Right lobe of liver (tissue), 4 donors: ENCODE measurements at regions not wholly inside any gene's neighbourhood (a gene's known extent, or its start where the extent isn't known, plus 50 kb on each side); places are given as distances from the start of the nearest gene placed in this dataset.

Experiments
- POLR2A ChIP-seq: fragments of 450-650 bp; IDR thresholded peaks from one replicate; pipeline ENCODE4 v1.6.1; 2017; ENCODE audit warnings: antibody characterized with exemption, mild to moderate bottlenecking
- TF ChIP-seq, protein P1 (sequence below), 4 donors: fragments of 200-600 bp in 3 of 4; fragments of 450-650 bp in 1 of 4; IDR thresholded peaks; one replicate each; pipeline versions ENCODE4 v1.5.1 to v1.8.0; 2016 to 2022; ENCODE audit warnings: antibody characterized with exemption in 4 of 4, mild to moderate bottlenecking in 2 of 4
- donor health status: DM: no; HTN: no; CAD: no.
- donor health status: DM: no; HTN: no; CAD: no.
- donor health status: DM: no; HTN: yes; CAD: no.

DNA sequence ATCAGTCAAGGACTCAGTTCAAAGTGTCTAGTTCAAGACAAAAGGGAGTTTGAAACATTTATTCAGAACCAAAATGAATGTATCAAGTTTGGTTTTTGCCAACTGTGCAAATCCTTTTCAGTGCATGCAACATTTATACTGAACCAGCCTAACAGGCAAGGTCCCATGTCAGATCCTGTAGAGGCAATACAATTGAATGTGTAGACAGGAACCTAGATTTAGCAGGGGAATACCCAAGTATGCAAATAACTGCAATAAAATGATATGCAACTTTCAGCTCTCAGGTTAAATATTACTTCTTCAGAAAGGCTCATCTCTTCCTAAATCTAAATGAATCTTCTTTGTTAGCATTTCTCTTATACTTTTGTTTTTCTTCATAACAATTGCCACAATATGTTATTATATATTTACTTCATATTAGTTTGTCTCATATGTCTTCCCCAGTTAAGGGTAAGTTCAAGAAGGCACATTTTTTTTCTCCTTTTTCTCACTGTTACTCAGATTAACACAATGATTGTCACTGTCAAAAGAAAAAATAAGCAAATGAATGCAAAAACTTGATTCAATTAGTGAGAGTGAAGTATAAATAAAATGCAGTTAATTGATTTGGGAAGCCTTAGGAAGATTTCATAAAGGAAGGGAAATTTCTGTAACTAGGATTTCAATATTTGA, 163.9 kb upstream of the RASA1 start:
- TF ChIP-seq, protein P1, sequence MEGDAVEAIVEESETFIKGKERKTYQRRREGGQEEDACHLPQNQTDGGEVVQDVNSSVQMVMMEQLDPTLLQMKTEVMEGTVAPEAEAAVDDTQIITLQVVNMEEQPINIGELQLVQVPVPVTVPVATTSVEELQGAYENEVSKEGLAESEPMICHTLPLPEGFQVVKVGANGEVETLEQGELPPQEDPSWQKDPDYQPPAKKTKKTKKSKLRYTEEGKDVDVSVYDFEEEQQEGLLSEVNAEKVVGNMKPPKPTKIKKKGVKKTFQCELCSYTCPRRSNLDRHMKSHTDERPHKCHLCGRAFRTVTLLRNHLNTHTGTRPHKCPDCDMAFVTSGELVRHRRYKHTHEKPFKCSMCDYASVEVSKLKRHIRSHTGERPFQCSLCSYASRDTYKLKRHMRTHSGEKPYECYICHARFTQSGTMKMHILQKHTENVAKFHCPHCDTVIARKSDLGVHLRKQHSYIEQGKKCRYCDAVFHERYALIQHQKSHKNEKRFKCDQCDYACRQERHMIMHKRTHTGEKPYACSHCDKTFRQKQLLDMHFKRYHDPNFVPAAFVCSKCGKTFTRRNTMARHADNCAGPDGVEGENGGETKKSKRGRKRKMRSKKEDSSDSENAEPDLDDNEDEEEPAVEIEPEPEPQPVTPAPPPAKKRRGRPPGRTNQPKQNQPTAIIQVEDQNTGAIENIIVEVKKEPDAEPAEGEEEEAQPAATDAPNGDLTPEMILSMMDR (IDR thresholded peaks at IDR 0.05) = no peak
- TF ChIP-seq POLR2A = no peak
